Middle frontal gyrus (tissue), 1 donor: ENCODE measurements at regions not wholly inside any gene's neighbourhood (a gene's known extent, or its start where the extent isn't known, plus 50 kb on each side); places are given as distances from the start of the nearest gene placed in this dataset.

Experiments
- DNase-seq: peaks from one replicate; pipeline ENCODE4 v3.0.0-alpha.2; 2015; ENCODE audit warnings: low spot score; ENCODE audit errors: extremely low spot score

DNA sequence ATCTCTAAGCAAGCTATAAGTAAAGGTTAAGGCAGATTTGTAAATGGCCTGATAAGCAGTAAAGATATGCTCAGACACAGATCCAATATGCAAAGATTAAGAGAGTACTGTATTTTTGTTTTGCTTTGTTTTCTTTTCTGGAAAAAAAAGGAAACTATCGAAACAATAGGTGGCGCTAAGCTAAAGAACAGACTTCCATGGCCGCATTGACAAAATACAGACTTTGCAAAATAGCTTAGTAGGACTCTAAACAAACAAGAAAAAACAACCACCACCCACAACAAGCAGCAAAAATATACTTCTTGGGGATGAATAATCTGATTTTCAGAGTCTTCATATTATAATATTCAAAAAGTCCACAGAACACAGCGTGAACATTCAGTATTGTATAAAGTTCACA is 758.4 kb upstream of the ROBO1 start:
- no peak for DNase-seq

DNA sequence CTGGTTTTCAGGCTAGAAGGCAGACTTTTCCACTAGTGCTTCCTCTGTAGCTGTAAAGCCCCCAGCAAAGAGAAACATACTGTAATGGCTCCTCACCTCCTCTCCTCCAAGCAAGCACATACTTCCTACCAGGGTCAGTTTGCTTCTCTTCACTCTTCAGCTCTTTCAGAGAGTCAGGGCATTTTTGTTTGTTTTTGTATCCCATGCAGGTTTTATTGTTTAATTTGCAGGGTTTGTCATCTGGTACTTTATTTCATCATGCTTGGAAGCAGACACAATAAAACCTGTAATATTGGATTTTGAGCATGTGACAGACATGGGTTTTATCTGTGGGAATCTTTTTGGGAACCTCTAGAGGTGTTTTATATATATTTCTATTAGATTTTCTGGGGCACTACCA is 753.3 kb upstream of the ROBO1 start:
- DNase-seq: no peak

DNA sequence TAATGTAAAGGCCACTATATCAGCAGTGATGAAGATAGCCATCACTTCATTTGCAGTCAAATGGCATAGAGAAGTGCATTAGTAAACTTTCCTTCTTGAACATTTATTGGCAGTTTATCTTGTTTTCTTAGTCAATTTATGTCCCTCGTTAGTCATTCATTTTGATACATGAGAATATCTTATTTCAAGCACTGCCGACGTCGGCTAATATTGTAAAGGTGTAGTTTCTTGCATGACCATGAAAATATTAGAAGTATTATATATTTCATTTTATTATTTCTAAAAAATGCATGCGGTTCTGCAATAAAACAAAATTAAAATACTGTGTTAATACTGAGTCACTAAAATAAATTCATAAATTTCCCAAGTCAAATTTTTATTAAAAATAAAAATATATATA is 751.6 kb upstream of the ROBO1 start:
- DNase-seq: no peak

DNA sequence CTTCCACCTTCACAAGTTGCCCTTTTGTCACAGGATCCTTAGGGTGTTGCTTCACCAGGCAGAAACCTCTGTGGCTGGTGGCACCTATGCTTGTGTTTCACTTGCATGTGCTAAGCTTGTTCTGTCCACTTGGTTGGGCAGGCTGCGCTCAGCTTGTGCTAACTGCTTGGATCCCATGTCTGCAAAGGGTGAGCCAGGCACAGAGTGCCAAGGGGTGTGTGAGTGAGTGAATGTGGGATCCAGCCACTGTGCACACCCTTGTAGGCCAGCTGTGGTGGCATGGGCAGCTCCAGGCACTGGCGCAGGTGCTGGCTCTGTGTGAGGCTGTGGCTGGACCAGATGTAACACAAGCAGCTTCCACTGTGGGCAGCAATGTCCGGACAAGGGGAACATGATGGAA is 728.7 kb upstream of the ROBO1 start:
- DNase-seq: no peak

DNA sequence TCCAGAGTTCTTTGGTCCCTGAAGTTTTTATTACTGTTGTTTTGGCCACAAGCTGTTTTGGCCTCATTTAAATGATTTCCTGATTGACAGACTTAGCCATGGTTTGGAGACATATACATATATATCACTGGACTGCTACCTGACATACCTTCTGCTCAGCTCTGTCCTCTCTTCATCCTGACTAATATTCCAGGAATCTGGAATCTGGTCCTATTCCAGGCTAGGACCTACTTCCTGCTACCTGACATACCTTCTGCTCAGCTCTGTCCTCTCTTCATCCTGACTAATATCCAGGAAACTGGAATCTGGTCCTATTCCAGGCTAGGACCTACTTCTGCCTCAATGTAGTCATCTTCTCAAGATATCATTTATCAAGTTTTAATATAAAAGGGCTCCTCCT is 724.4 kb upstream of the ROBO1 start:
- no peak for DNase-seq

DNA sequence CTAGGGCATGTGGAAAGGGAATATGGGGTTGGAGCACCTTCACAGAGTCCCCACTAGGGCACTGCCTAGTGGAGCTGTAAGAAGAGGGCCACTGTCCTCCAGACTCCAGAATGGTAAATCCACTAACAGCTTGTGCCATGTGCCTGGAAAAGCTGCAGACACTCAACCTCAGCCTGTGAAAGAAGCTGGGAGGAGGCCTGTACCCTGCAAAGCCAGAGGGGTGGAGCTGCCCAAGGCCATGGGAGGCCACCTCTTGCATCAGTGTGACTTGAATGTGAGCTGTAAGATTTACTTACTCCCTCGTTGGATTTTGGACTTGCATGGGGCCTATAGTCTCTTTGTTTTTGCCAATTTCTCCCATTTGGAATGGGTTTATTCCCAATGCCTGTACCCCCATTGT is 705.2 kb upstream of the ROBO1 start:
- no peak for DNase-seq

DNA sequence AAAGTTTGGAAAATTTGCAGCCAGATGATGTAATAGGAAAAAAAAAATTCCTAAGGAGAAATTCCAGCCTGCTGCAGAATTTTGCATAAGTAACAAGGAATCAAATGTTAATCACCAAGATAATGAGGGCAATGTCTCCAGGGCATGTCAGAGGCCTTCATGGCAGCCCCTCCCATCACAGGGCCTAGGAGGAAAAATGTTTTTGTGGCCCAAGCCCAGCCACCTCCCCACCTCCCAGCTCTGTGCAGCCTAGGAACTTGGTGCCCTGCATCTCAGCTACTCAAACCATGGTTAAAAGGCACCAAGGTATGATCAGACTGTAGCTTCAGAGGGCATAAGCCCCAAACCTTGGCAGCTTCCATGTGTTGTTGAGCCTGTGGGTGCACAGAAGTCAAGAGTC is 704.7 kb upstream of the ROBO1 start:
- no peak for DNase-seq

DNA sequence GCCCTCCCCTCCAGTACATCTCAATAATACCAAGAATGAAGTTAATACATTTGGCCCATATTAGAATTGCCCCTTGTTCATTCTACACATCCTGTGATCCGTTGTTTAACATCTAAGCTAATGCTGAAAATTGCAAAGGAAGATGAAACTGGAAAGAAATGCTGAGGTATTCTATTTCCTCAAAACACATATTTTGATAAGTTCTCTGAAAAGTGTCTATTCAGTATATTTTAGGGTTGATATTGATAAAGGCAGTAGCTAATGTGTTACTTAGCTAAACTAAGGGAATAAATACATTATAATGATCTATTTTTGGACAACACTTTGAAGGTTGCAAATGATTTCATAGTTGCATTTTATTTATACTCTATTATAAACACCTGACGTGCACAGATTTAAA is 702.6 kb upstream of the ROBO1 start:
- no peak for DNase-seq

DNA sequence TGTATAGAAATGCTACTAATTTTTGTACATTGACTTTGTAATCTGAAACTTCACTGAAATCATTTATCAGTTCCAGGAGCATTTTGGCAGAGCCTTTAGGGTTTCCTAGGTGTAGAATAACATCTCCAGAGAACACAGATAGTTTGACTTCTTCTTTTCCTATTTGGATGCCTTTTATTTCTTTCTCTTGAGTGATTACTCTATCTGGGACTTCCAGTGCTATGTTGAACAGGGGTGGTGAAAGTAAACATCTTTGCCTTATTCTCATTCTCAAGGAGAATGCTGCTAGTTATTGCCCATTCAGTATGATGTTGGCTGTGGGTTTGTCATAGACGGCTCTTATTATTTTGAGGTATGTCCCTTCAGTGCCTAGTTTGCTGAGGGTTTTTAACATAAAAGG is 697.9 kb upstream of the ROBO1 start:
- no peak for DNase-seq

DNA sequence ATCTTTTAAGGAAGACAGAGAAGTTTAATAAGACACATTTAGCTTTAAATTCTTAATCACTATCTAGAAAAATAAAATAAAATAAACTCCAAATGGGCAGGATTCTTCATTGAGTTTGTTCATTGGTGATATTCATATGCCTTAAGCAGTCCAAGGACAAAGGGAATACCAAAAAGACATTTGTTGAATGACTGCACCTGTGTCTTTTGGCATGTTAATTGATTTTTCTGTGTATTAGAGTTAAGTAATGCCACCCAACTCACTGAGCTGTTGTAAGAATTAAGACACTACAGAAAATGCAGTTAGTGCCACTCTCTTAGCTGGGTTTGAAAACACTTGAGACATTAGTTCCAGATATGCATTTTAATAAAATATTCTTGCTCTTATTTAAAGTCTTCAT is 683.6 kb upstream of the ROBO1 start:
- DNase-seq: no peak

DNA sequence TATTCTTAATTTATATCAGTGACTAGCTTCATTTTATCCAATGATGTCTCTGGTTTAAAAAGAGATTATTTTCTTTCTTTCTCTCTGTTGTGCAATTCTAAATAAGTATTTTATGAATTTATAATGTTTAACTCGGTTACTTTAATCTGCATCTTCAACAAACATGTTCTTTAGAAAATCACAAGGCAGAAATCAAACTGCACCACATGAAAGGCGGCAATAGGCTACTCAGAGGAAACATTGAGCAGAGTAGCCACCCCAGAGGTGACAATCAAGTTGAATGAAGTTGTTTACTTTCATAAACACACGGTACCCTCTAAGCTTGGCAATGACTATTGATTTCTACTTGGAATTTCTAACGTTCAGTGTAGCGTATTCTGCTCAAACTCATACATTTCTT is 677.8 kb upstream of the ROBO1 start:
- DNase-seq: no peak

DNA sequence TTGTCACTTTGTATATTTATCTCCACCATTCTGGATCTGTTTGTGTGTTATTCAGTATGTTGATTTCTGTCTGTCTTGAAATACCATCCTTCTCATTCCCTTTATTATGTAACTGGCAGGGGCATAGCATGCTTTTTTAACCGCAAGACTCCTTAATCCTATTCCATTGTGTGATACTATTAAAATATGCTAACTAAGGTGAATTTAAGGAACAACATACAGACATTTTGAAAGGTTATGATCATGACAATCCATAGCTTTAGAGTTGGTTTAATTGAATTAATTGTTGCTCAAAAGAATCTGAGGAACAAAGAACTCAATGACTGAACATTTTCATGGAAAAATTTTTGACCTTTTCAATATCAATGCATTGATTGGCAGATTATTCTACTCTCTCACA is 677.3 kb upstream of the ROBO1 start:
- DNase-seq: no peak

DNA sequence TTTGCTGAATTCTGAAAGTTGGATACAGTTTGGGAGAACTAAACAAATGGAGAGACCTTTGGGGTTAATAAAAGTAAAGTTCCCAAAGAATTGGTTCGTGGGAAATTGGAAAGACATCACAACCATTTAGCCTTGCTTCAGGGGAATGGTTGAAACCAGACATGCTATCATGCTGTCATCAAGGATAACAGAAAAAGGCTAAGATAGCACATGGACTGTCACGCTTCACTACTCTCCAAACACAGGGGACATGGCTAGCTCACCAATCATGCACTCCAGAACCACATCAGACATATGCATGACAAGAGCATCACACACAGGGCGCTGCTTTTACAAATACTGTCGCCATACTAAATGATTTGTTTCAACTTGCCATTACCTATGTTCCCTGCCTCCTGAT is 671.7 kb upstream of the ROBO1 start:
- DNase-seq: no peak

DNA sequence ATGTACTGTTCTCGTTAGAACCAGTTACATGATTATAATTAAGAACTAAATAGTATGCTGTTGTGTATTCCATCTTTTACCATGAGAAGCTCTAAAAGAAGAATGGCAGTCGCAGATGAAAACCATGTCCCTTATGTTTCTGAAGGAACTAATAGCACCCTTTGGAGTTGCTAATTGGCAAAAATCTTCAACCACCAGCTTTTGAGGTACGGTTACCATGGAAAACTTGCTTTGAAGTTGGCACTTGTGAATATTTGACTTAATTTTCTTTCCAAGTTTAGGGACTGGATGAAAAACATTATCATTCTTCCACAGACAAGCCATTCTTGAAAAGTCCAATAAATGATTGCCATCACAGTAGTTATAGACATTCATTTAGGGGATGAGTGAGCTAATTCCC is 666.6 kb upstream of the ROBO1 start:
- DNase-seq: no peak

DNA sequence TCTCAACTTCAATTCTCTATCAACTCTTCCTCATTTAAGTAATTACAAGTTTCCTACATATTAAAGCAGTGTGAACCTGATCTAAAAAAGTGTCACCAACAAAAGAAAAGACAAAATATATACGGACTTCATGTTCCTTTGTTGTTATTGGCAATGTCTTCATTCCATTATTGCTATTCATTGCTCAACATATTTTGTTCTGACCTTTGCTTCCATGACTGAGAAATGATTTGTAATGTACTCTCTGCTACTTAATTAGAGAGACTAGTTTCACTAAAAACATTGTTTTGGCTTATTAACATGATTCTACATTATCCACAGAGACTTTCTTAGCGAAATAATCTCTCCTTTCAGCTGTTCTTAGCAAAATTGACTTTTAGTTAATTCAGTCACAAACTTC is 657.2 kb upstream of the ROBO1 start:
- DNase-seq: no peak

DNA sequence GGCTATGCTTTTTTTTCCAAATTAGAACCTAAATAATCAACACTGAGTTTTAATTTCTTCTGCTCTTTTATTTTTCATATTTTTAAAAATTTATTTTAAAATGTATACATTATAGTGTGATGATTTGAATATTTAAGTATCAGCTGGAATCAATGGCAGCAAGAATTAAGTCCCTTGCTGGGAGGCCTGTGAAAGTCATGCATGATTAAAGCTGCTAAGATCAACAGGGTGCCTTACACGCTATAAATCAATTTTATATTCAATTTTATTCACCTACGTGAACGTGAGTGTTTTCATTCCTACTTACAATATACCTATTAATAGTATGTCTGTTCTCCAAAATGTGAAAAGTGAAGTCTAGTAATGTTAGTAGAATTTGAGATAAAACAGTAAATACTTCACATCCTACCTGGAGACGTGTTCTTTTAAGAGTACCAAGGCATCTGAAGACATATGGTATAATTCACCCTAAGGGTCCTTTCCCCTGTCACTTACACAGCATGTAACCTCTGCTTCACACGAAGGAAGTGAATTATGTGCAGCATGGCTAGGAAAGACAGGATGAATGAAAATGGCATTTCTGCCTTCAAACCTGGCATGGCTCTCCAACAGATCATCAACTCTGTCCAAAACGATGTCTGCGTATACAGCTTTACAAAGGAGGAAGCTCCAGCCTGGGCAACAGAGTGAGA is 640.4 kb upstream of the ROBO1 start:
- no peak for DNase-seq

DNA sequence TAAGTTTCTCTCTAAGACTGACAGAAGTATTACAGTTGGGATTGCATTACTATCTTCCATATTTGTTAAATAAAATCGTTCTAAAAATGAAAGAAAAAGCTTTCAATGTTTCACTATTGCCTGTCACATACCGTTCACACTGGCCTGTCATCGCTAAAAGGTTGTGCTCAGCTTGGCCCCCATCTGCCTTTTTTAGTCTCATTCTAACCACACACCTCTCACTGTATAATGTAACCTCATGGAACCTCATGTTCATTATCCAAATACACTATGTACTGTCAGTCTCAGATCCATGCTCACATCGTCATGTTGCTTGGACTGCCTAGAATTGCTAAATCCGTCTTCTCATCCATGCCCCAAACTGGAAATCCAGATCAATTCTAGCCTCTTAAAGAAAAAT is 637.8 kb upstream of the ROBO1 start:
- no peak for DNase-seq

DNA sequence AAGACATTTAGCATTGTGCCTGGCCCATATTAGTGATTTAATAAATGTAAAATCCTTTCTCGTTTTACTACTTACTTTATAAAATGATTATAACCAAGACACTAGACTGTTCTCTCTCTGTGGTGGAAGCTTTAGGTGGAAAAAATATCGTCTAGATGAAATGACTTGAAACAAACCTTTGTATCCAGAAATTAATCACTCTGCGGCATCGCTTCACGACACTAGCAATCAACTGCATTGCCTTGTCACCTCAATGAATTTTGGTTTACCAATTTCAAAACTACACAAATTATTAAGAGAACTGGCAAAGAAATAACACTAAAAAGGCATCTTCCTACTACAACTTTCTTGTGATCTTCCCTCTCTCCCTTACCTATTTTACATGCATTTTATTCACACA is 627.2 kb upstream of the ROBO1 start:
- DNase-seq: no peak

DNA sequence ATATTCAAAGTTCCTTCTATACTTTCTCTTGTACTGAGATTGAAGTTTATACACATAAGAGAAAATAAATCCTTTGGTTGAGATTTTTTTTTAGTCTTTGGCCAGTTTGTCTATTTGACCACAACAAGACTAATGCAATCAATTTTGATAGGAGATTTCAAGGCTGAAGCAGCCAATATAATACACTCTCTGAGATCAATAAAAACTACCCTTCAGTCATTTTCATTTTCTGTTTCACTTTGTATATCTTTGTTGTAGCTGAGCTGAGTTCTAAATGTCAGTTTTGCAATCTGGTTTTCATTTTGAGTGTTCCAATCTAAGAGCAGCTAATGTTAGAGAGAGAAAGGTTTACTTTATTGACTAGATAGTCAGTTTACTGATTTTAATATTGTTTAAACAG is 623.8 kb upstream of the ROBO1 start:
- no peak for DNase-seq

DNA sequence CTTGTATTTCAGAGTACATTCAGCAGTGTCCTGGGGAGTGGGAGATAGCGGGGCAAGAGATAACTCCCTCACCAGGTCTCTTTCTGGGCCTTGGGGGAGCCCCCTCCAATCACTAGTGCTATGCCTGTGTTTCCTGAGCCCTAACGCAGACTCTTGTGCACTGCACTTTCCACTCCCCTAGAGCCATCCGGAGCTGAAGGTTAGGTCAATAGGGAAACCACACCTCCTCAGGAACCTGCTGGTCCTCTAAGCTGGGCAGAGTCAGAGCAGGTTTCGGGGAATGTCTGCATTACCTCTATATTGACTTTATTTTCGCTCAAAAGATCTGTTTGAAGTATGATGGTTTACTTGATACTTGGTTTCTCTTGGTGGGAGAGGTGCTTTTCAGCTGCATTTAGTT is 617.0 kb upstream of the ROBO1 start:
- no peak for DNase-seq

DNA sequence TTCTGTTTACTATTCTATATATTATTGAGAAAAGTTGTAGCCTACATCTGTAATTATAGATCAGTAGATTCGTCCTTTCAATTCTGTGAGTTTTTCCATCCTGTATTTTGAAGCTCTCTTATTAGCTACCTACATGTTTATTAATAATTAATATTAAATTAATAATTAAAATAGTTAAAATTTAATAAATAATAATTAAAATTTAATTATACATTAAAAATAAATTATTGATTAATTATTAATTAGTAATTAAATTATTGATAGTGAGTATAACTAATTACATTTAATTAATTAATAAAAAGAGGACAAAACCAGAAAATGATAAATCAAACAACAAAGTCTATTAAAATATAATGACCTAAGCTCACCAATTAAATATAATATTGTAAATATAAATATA is 606.6 kb upstream of the ROBO1 start:
- DNase-seq: no peak

DNA sequence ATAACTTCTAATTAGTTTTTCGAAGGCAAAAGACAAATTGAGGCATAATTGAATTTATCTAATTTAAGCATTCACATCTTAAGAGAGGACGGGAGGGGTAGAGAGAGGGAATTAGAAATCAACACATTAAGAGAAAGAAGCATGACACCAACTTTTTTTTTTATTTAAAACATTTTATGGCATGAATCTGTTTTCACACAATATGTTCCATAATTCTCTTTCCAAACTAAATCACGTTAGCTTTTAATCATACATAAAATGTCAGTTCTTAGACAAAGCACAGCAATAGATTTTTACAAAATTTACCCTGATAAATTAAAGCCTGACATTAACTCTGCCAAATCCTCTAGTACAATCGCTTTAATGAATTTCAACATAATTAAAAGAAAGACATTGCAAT is 600.8 kb upstream of the ROBO1 start:
- no peak for DNase-seq

DNA sequence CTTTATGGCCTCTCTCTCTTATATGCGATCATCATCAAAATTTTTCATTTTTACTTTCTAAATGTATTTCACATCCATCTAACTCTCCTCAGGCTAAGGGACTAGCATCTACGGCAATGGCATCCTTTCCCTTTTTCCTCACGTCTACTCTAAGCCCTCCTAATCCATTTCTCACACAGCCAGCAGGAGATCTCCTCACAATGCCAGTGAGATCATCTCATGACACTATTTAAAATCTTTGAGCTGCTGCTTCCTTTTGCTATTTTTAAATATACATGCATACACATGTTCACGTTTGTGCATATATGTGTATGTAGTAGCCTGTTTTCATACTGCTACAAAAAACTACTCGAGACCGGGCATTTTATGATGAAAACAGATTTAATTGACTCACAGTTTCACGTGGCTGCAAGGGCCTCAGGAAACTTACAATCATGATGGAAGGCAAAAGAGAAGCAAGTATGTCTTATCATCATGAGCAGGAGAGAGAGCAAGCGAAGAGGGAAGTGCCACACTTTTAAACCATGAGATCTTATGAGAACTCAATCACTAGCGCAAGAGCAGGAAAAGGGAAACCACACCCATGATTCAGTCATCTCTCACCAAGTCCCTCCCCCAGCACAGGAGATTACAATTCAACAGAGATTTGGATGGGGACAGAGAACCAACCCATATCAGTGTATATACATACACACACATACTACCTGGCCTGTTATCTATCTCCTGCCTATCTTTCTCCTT is 599.2 kb upstream of the ROBO1 start:
- no peak for DNase-seq
